ENCODE measurements at regions not wholly inside any gene's neighbourhood (a gene's known extent, or its start where the extent isn't known, plus 50 kb on each side); places are given as distances from the start of the nearest gene placed in this dataset.
"Not testable (repeated sequence)": the region's sequence is repeated elsewhere in the genome, so short reads cannot be mapped to it uniquely, and the experiment has no call there.

- Histone ChIP-seq H3K9me3 (ENCODE audit: low read length) (no peaks in the 10 kb centered on the region), H3K4me1 (ENCODE audit: insufficient read depth, low read length) (no peaks in the 10 kb centered on the region), H3K36me3 (ENCODE audit: insufficient read depth, low read length) (no peaks in the 10 kb centered on the region), H3K27ac (ENCODE audit: low read depth, low read length) (no peak overlapping the region), H3K4me3 (ENCODE audit: low read length) (no peak overlapping the region), H3K27me3 (ENCODE audit: insufficient read depth, low read length, poor library complexity, severe bottlenecking) (no peaks in the 10 kb centered on the region)
- Mint-ChIP-seq H3K4me1 (no peaks in the 10 kb centered on the region), H3K36me3 (peaks cover 0 to 1% (median 0%) of the 10 kb centered on the region in 3 donors), H3K27me3 (peaks cover 0 to 5% of the 10 kb centered on the region in 2 donors), H3K9me3 (peaks cover 0 to 4% (median 0%) of the 10 kb centered on the region in 5 donors), H3K4me3 (no peak overlapping the region), H3K27ac (no peak overlapping the region)
- ChIA-PET CTCF (no interaction called here), POLR2A (no interaction called here)
- DNase-seq, result no peak
These were observed 63.1 kb downstream of the MTNR1B start for GRCh38 chr11:93032580-93032979.

- no peak overlapping the region for H3K4me3 Mint-ChIP-seq
- ChIA-PET POLR2A (no interaction called here), CTCF (no interaction called here)
- peaks cover 0 to 5% of the 10 kb centered on the region in 2 donors for H3K27me3 Mint-ChIP-seq
- H3K27me3 ChIP-seq (ENCODE audit: insufficient read depth, low read length, poor library complexity, severe bottlenecking), result no peaks in the 10 kb centered on the region
- H3K27ac ChIP-seq (ENCODE audit: low read depth, low read length), result no peak overlapping the region
- DNase-seq, result no peak
- H3K4me1 Mint-ChIP-seq, result no peaks in the 10 kb centered on the region
- H3K9me3 Mint-ChIP-seq, result peaks cover 0 to 4% (median 0%) of the 10 kb centered on the region in 5 donors
- peaks cover 0 to 1% (median 0%) of the 10 kb centered on the region in 3 donors for H3K36me3 Mint-ChIP-seq
- no peaks in the 10 kb centered on the region for H3K4me1 ChIP-seq (ENCODE audit: insufficient read depth, low read length)
- no peak overlapping the region for H3K4me3 ChIP-seq (ENCODE audit: low read length)
- no peaks in the 10 kb centered on the region for H3K9me3 ChIP-seq (ENCODE audit: low read length)
- no peak overlapping the region for H3K27ac Mint-ChIP-seq
- H3K36me3 ChIP-seq (ENCODE audit: insufficient read depth, low read length), result no peaks in the 10 kb centered on the region
These were observed 63.6 kb downstream of the MTNR1B start for GRCh38 chr11:93033093-93033492.

- H3K36me3 ChIP-seq (ENCODE audit: insufficient read depth, low read length), result no peaks in the 10 kb centered on the region
- no peak overlapping the region for H3K4me3 ChIP-seq (ENCODE audit: low read length)
- no peak for DNase-seq
- Mint-ChIP-seq H3K27me3 (peaks cover 0 to 5% of the 10 kb centered on the region in 2 donors), H3K9me3 (peaks cover 0 to 4% (median 0%) of the 10 kb centered on the region in 5 donors), H3K27ac (no peak overlapping the region), H3K4me3 (no peak overlapping the region), H3K36me3 (peaks cover 0 to 1% (median 0%) of the 10 kb centered on the region in 3 donors), H3K4me1 (no peaks in the 10 kb centered on the region)
- POLR2A ChIA-PET, result no interaction called here
- H3K4me1 ChIP-seq (ENCODE audit: insufficient read depth, low read length), result no peaks in the 10 kb centered on the region
- CTCF ChIA-PET, result no interaction called here
- no peak overlapping the region for H3K27ac ChIP-seq (ENCODE audit: low read depth, low read length)
- no peaks in the 10 kb centered on the region for H3K9me3 ChIP-seq (ENCODE audit: low read length)
- H3K27me3 ChIP-seq (ENCODE audit: insufficient read depth, low read length, poor library complexity, severe bottlenecking), result no peaks in the 10 kb centered on the region
These were observed 64.7 kb downstream of the MTNR1B start for GRCh38 chr11:93034031-93034722.

- H3K27me3 Mint-ChIP-seq, result peaks cover 0 to 8% of the 10 kb centered on the region in 2 donors
- Histone ChIP-seq H3K9me3 (ENCODE audit: low read length) (no peaks in the 10 kb centered on the region), H3K27me3 (ENCODE audit: insufficient read depth, low read length, poor library complexity, severe bottlenecking) (no peaks in the 10 kb centered on the region), H3K27ac (ENCODE audit: low read depth, low read length) (no peak overlapping the region), H3K4me3 (ENCODE audit: low read length) (no peak overlapping the region), H3K36me3 (ENCODE audit: insufficient read depth, low read length) (no peaks in the 10 kb centered on the region), H3K4me1 (ENCODE audit: insufficient read depth, low read length) (no peaks in the 10 kb centered on the region)
- CTCF ChIA-PET, result no interaction called here
- peaks cover 0 to 4% (median 0%) of the 10 kb centered on the region in 5 donors for H3K9me3 Mint-ChIP-seq
- POLR2A ChIA-PET, result no interaction called here
- H3K27ac Mint-ChIP-seq, result no peak overlapping the region
- H3K4me1 Mint-ChIP-seq, result no peaks in the 10 kb centered on the region
- peaks cover 0 to 1% (median 0%) of the 10 kb centered on the region in 3 donors for H3K36me3 Mint-ChIP-seq
- DNase-seq, result no peak
- no peak overlapping the region for H3K4me3 Mint-ChIP-seq
These were observed 65.2 kb downstream of the MTNR1B start for GRCh38 chr11:93034723-93035039.

GRCh38 chr11:93038521-93038920 is 69.1 kb downstream of the MTNR1B start:
- CTCF ChIA-PET, result no interaction called here
- Histone ChIP-seq H3K27me3 (ENCODE audit: insufficient read depth, low read length, poor library complexity, severe bottlenecking) (no peaks in the 10 kb centered on the region), H3K9me3 (ENCODE audit: low read length) (no peaks in the 10 kb centered on the region), H3K27ac (ENCODE audit: low read depth, low read length) (no peak overlapping the region), H3K36me3 (ENCODE audit: insufficient read depth, low read length) (no peaks in the 10 kb centered on the region), H3K4me1 (ENCODE audit: insufficient read depth, low read length) (no peaks in the 10 kb centered on the region), H3K4me3 (ENCODE audit: low read length) (no peak overlapping the region)
- POLR2A ChIA-PET, result no interaction called here
- no peak overlapping the region for H3K27ac Mint-ChIP-seq
- no peak for DNase-seq
- no peaks in the 10 kb centered on the region for H3K4me1 Mint-ChIP-seq
- peaks cover 2 to 13% (median 4%) of the 10 kb centered on the region in 5 donors for H3K9me3 Mint-ChIP-seq
- H3K36me3 Mint-ChIP-seq, result no peaks in the 10 kb centered on the region
- H3K27me3 Mint-ChIP-seq, result peaks cover 0 to 12% of the 10 kb centered on the region in 2 donors
- no peak overlapping the region for H3K4me3 Mint-ChIP-seq

GRCh38 chr11:93039531-93040240 is 70.2 kb downstream of the MTNR1B start:
- CTCF ChIA-PET, result no interaction called here
- H3K27ac Mint-ChIP-seq, result no peak overlapping the region
- POLR2A ChIA-PET, result no interaction called here
- H3K4me1 ChIP-seq (ENCODE audit: insufficient read depth, low read length), result no peaks in the 10 kb centered on the region
- DNase-seq, result no peak
- no peaks in the 10 kb centered on the region for H3K9me3 ChIP-seq (ENCODE audit: low read length)
- H3K27me3 Mint-ChIP-seq, result peaks cover 0 to 12% of the 10 kb centered on the region in 2 donors
- H3K4me3 Mint-ChIP-seq, result no peak overlapping the region
- no peaks in the 10 kb centered on the region for H3K36me3 ChIP-seq (ENCODE audit: insufficient read depth, low read length)
- peaks cover 2 to 13% (median 7%) of the 10 kb centered on the region in 5 donors for H3K9me3 Mint-ChIP-seq
- H3K4me3 ChIP-seq (ENCODE audit: low read length), result no peak overlapping the region
- H3K4me1 Mint-ChIP-seq, result no peaks in the 10 kb centered on the region
- no peak overlapping the region for H3K27ac ChIP-seq (ENCODE audit: low read depth, low read length)
- no peaks in the 10 kb centered on the region for H3K27me3 ChIP-seq (ENCODE audit: insufficient read depth, low read length, poor library complexity, severe bottlenecking)
- no peaks in the 10 kb centered on the region for H3K36me3 Mint-ChIP-seq

GRCh38 chr11:93041682-93042081 is 72.2 kb downstream of the MTNR1B start:
- Mint-ChIP-seq H3K27me3 (peaks cover 0 to 12% of the 10 kb centered on the region in 2 donors), H3K9me3 (peaks cover 2 to 10% (median 7%) of the 10 kb centered on the region in 5 donors), H3K4me1 (no peaks in the 10 kb centered on the region), H3K36me3 (no peaks in the 10 kb centered on the region), H3K4me3 (no peak overlapping the region), H3K27ac (no peak overlapping the region)
- Histone ChIP-seq H3K27ac (ENCODE audit: low read depth, low read length) (no peak overlapping the region), H3K4me3 (ENCODE audit: low read length) (no peak overlapping the region), H3K36me3 (ENCODE audit: insufficient read depth, low read length) (no peaks in the 10 kb centered on the region), H3K4me1 (ENCODE audit: insufficient read depth, low read length) (no peaks in the 10 kb centered on the region), H3K9me3 (ENCODE audit: low read length) (no peaks in the 10 kb centered on the region), H3K27me3 (ENCODE audit: insufficient read depth, low read length, poor library complexity, severe bottlenecking) (no peaks in the 10 kb centered on the region)
- POLR2A ChIA-PET, result no interaction called here
- CTCF ChIA-PET, result no interaction called here
- DNase-seq, result no peak

GRCh38 chr11:93043186-93043585 is 73.7 kb downstream of the MTNR1B start:
- H3K4me1 Mint-ChIP-seq; H3K4me3 ChIP-seq (ENCODE audit: low read length); H3K27ac ChIP-seq (ENCODE audit: low read depth, low read length); H3K9me3 ChIP-seq (ENCODE audit: low read length); POLR2A ChIA-PET; CTCF ChIA-PET; H3K27ac Mint-ChIP-seq; DNase-seq; H3K4me1 ChIP-seq (ENCODE audit: insufficient read depth, low read length); H3K36me3 Mint-ChIP-seq; H3K9me3 Mint-ChIP-seq; H3K4me3 Mint-ChIP-seq; H3K36me3 ChIP-seq (ENCODE audit: insufficient read depth, low read length); H3K27me3 ChIP-seq (ENCODE audit: insufficient read depth, low read length, poor library complexity, severe bottlenecking): not testable (repeated sequence)
- peaks cover 0 to 12% of the 10 kb centered on the region in 2 donors for H3K27me3 Mint-ChIP-seq
